Spleen (tissue), 7 donors: ENCODE measurements at regions not wholly inside any gene's neighbourhood (a gene's known extent, or its start where the extent isn't known, plus 50 kb on each side); places are given as distances from the start of the nearest gene placed in this dataset.

Experiments
- POLR2AphosphoS5 ChIP-seq, 3 donors: sonication (generic); formaldehyde crosslinking; IDR thresholded peaks; one replicate each; pipeline ENCODE4 v1.5.1; 2017; ENCODE audit warnings: antibody characterized with exemption in 3 of 3
- TF ChIP-seq, protein P1 (sequence below), 11 experiments: fragments of 200-600 bp in 7 of 11; fragments of 450-650 bp in 4 of 11; sonication (generic) in 4 of 11; IDR thresholded peaks in 8 of 11; conservative IDR thresholded peaks in 3 of 11; 1 replicate in 7 of 11; 2 replicates in 4 of 11; pipeline versions ENCODE4 v1.4.0 to v1.8.0; 2016 to 2021; ENCODE audit warnings: antibody characterized with exemption in 11 of 11, inconsistent platforms in 4 of 11, mild to moderate bottlenecking in 1 of 11
- donor health status: DM: no; HTN: no; CAD: no; lungs with moderate emphysema.
- donor health status: DM: no; HTN: no; CAD: no.
- donor health status: DM: no; HTN: no; CAD: no.

GRCh38 chr11:109285465-109285864, 136.5 kb upstream of the C11orf87 start:
- TF ChIP-seq, protein P1, sequence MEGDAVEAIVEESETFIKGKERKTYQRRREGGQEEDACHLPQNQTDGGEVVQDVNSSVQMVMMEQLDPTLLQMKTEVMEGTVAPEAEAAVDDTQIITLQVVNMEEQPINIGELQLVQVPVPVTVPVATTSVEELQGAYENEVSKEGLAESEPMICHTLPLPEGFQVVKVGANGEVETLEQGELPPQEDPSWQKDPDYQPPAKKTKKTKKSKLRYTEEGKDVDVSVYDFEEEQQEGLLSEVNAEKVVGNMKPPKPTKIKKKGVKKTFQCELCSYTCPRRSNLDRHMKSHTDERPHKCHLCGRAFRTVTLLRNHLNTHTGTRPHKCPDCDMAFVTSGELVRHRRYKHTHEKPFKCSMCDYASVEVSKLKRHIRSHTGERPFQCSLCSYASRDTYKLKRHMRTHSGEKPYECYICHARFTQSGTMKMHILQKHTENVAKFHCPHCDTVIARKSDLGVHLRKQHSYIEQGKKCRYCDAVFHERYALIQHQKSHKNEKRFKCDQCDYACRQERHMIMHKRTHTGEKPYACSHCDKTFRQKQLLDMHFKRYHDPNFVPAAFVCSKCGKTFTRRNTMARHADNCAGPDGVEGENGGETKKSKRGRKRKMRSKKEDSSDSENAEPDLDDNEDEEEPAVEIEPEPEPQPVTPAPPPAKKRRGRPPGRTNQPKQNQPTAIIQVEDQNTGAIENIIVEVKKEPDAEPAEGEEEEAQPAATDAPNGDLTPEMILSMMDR (IDR thresholded peaks at IDR 0.05 in 8 of 11, conservative IDR thresholded peaks at IDR 0.05 in 3 of 11) = no peak
- no peak for TF ChIP-seq POLR2AphosphoS5 (IDR thresholded peaks at IDR 0.05)
